HEK293T (cell line): ENCODE measurements at regions not wholly inside any gene's neighbourhood (a gene's known extent, or its start where the extent isn't known, plus 50 kb on each side); places are given as distances from the start of the nearest gene placed in this dataset.

Source experiments
- ARNT ChIP-seq: fragments of 450-650 bp; IDR thresholded peaks from 2 replicates; pipeline ENCODE4 v1.6.1; 2017; ENCODE audit warnings: mild to moderate bottlenecking
- BHLHE40 ChIP-seq: fragments of 450-650 bp; IDR thresholded peaks from 2 replicates; pipeline ENCODE4 v1.6.1; 2016; ENCODE audit warnings: mild to moderate bottlenecking, moderate library complexity, borderline replicate concordance
- FOXM1 ChIP-seq: fragments of 450-650 bp; IDR thresholded peaks from 2 replicates; pipeline ENCODE4 v1.6.1; 2017; ENCODE audit warnings: mild to moderate bottlenecking, borderline replicate concordance
- HDGF ChIP-seq: fragments of 450-650 bp; IDR thresholded peaks from 2 replicates; pipeline ENCODE4 v1.6.1; 2017; ENCODE audit warnings: antibody characterized with exemption, borderline replicate concordance
- SUZ12 ChIP-seq: fragments of 450-650 bp; IDR thresholded peaks from 2 replicates; pipeline ENCODE4 v1.6.1; 2016; ENCODE audit warnings: mild to moderate bottlenecking

DNA sequence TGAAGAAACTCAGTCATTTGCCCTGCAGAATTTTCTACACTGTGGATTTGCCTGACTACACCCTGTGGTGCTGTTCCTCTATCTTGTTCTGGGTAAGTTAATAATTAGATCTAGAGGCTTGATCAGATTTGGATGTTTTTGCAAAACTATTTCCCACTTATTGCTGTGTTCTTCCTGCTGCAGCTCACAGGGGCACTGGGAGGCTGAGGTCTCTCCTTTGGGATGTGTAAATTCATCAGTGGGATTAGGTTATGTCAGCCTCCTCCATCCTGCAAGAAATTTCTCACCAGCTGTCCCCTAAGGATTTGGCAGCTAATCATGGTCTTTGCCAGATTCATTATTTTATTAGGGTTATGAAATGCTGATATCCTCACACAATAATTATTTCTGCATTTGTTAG is 148.1 kb upstream of the ZNF32 start:
- TF ChIP-seq FOXM1 (no peak), BHLHE40 (no peak), HDGF (no peak), ARNT (no peak), SUZ12 (no peak)
